ENCODE measurements at regions not wholly inside any gene's neighbourhood (a gene's known extent, or its start where the extent isn't known, plus 50 kb on each side); places are given as distances from the start of the nearest gene placed in this dataset.

DNA sequence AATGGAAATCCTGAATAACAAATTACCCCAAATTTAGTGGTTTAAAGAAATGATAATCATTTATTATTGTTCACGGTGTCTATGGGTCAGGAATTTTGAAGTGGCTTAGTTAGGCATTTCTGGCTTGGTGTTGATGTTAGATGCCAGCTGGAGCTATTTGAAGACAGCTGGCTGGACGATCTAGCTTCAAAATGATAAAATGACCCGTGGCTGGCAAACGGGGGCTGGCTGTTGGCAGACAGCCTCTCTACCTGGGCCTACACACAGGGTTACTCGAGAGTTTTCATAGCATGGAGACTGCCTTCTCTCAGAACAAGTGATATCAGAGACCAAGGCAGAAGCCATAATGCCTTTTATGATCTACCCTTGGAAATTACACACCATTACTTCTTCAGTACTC lies 285.2 kb downstream of the METTL15 start:
- Histone ChIP-seq H3K4me2 (ENCODE audit: insufficient read depth, low read length) (no peak overlapping the region), H3K9me3 (replicated peaks; ENCODE audit: control insufficient read depth, insufficient read depth, low read length) (no peaks in the 10 kb centered on the region), H4K20me1 (replicated peaks; ENCODE audit: control insufficient read depth, extremely low read depth, insufficient read depth, low read length) (no peaks in the 10 kb centered on the region), H2AFZ (ENCODE audit: low read depth, low read length) (no peak overlapping the region), H3K36me3 (ENCODE audit: control insufficient read depth in 2 of 2, extremely low read depth in 1 of 2, insufficient read depth in 2 of 2, low read length in 2 of 2) (no peaks in the 10 kb centered on the region), H3K27me3 (ENCODE audit: control insufficient read depth in 2 of 2, insufficient read depth in 2 of 2, low read length in 2 of 2) (no peaks in the 10 kb centered on the region), H3K4me3 (replicated peaks in 1 of 3; ENCODE audit: insufficient read depth in 1 of 3, low read depth in 1 of 3, low read length in 3 of 3) (no peak overlapping the region), H3K27ac (ENCODE audit: insufficient read depth, low read depth, low read length) (no peak overlapping the region), H3K9me1 (replicated peaks; ENCODE audit: control insufficient read depth, extremely low read depth, insufficient read depth, low read length) (no peaks in the 10 kb centered on the region), H3K9ac (replicated peaks; ENCODE audit: extremely low read depth, insufficient read depth, low read length) (no peak overlapping the region), H3K79me2 (ENCODE audit: control insufficient read depth, insufficient read depth, low read length) (no peaks in the 10 kb centered on the region), H3K4me1 (ENCODE audit: control insufficient read depth, extremely low read depth, insufficient read depth, low read length) (no peaks in the 10 kb centered on the region)
- FAIRE-seq (no peak), DNase-seq (ENCODE audit: low read depth, low spot score) (no peak)
- no peak for TF ChIP-seq JUN (IDR thresholded peaks at IDR 0.05; ENCODE audit: borderline replicate concordance, insufficient read depth, insufficient read length, low read depth)
- TF ChIP-seq, protein P1, sequence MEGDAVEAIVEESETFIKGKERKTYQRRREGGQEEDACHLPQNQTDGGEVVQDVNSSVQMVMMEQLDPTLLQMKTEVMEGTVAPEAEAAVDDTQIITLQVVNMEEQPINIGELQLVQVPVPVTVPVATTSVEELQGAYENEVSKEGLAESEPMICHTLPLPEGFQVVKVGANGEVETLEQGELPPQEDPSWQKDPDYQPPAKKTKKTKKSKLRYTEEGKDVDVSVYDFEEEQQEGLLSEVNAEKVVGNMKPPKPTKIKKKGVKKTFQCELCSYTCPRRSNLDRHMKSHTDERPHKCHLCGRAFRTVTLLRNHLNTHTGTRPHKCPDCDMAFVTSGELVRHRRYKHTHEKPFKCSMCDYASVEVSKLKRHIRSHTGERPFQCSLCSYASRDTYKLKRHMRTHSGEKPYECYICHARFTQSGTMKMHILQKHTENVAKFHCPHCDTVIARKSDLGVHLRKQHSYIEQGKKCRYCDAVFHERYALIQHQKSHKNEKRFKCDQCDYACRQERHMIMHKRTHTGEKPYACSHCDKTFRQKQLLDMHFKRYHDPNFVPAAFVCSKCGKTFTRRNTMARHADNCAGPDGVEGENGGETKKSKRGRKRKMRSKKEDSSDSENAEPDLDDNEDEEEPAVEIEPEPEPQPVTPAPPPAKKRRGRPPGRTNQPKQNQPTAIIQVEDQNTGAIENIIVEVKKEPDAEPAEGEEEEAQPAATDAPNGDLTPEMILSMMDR (IDR thresholded peaks at IDR 0.05; ENCODE audit: extremely low read depth in 1 of 2, insufficient read depth in 1 of 2, low read depth in 1 of 2, low read length in 2 of 2), result no peak
- TF ChIP-seq EZH2 (IDR thresholded peaks at IDR 0.05; ENCODE audit: borderline replicate concordance, low read depth, low read length, severe bottlenecking), result no peak
- no peak for TF ChIP-seq MYC (IDR thresholded peaks at IDR 0.05; ENCODE audit: low read depth, low read length)
- TF ChIP-seq POLR2A (IDR thresholded peaks at IDR 0.05; ENCODE audit: low read depth, low read length), result no peak
- no peak for TF ChIP-seq FOS (IDR thresholded peaks at IDR 0.05; ENCODE audit: borderline replicate concordance, insufficient read depth, low read length)
- TF ChIP-seq GATA2 (IDR thresholded peaks at IDR 0.05; ENCODE audit: insufficient read depth, insufficient read length, low read depth, low read length), result no peak
- TF ChIP-seq MAX (IDR thresholded peaks at IDR 0.05; ENCODE audit: insufficient read depth, insufficient read length), result no peak
- TF ChIP-seq POLR2AphosphoS5 (IDR thresholded peaks at IDR 0.05; ENCODE audit: insufficient read depth, low read depth, low read length), result no peak
- ChIA-PET POLR2A (no interaction called here), CTCF (no interaction called here)
- intact Hi-C loops (cut with micrococcal nuclease), result no loop called here
- no TSS peak for BruUV-seq (replicated peaks)
- dilution Hi-C loops (cut with MboI; ENCODE audit: extremely low pct_ligation_motif_present, low sequenced_read_pairs), result no loop called here
